LNCaP clone FGC (cell line): ENCODE measurements at regions not wholly inside any gene's neighbourhood (a gene's known extent, or its start where the extent isn't known, plus 50 kb on each side); places are given as distances from the start of the nearest gene placed in this dataset.

Source experiments
- DNase-seq: peaks from one replicate; pipeline ENCODE4 v3.0.0-alpha.2; 2011; ENCODE audit warnings: low read depth
- H3K4me3 ChIP-seq: 2 replicates; pipeline ENCODE4 v1.5.1; 2011; ENCODE audit warnings: mild to moderate bottlenecking, low read depth, low read length, control low read depth
- CTCF ChIP-seq: IDR thresholded peaks from 2 replicates; pipeline ENCODE4 v1.5.1; 2012; ENCODE audit warnings: mild to moderate bottlenecking; ENCODE audit not compliant: control insufficient read depth, insufficient read depth; ENCODE audit errors: extremely low read depth

- TF ChIP-seq CTCF = no peak
- no peak overlapping the region for H3K4me3 ChIP-seq
- no peak for DNase-seq
Measured at GRCh38 chr2:159853101-159853500, 55.1 kb upstream of the CD302 start.

GRCh38 chr2:159851941-159852340 is 53.9 kb upstream of the CD302 start:
- no peak for TF ChIP-seq CTCF
- DNase-seq = no peak
- H3K4me3 ChIP-seq = no peak overlapping the region

GRCh38 chr2:159850789-159851188 is 52.8 kb upstream of the CD302 start:
- H3K4me3 ChIP-seq = no peak overlapping the region
- no peak for DNase-seq
- TF ChIP-seq CTCF = no peak

GRCh38 chr2:159849160-159849813 is 51.3 kb upstream of the CD302 start:
- no peak overlapping the region for H3K4me3 ChIP-seq
- TF ChIP-seq CTCF = no peak
- DNase-seq = no peak
